Thyroid gland (tissue), 4 donors: ENCODE measurements at regions not wholly inside any gene's neighbourhood (a gene's known extent, or its start where the extent isn't known, plus 50 kb on each side); places are given as distances from the start of the nearest gene placed in this dataset.

Source experiments
- CTCF ChIP-seq, 6 experiments: fragments of 200-600 bp in 3 of 6; fragments of 450-650 bp in 3 of 6; sonication (generic) in 3 of 6; IDR thresholded peaks; one replicate each; pipeline ENCODE4 v1.5.1; 2016 to 2019; ENCODE audit warnings: antibody characterized with exemption in 6 of 6, mild to moderate bottlenecking in 2 of 6, inconsistent platforms in 1 of 6, moderate library complexity in 1 of 6
- POLR2A ChIP-seq, 2 donors: fragments of 450-650 bp; IDR thresholded peaks; one replicate each; pipeline ENCODE4 v1.6.1; 2017; ENCODE audit warnings: antibody characterized with exemption in 2 of 2, mild to moderate bottlenecking in 2 of 2, moderate library complexity in 1 of 2

GRCh38 chr3:56966104-56966503, 94.4 kb upstream of the SPATA12 start:
- TF ChIP-seq CTCF (IDR thresholded peaks at IDR 0.05): no peak
- TF ChIP-seq POLR2A (IDR thresholded peaks at IDR 0.05): no peak
